OCI-LY7 (cell line): ENCODE measurements at regions not wholly inside any gene's neighbourhood (a gene's known extent, or its start where the extent isn't known, plus 50 kb on each side); places are given as distances from the start of the nearest gene placed in this dataset.

Source experiments
- BruUV-seq: library from RNA; stranded (reverse); fragments of 400-500 nt; replicated peaks from 2 replicates; lab custom pipeline; 2021; lab: Mats Ljungman, UMichigan
- CTCF ChIA-PET: fragments of 300-600 bp; sonication (Branson Sonifier 250); formaldehyde crosslinking; loops from one replicate; lab custom pipeline; 2022; ENCODE audit warnings: antibody characterized with exemption; ENCODE audit not compliant: unreplicated experiment; lab: Charles Lee
- POLR2A ChIA-PET: fragments of 300-600 bp; sonication (Branson Sonifier 250); formaldehyde crosslinking; loops from one replicate; lab custom pipeline; 2022; ENCODE audit warnings: antibody characterized with exemption; lab: Charles Lee
- DNase-seq: peaks from one replicate; pipeline ENCODE4 v3.0.0-alpha.2; 2015; ENCODE audit warnings: low spot score
- H2AFZ ChIP-seq: fragments of 200-600 bp; sonication (generic), shearing (Covaris generic); 2 replicates; pipeline ENCODE4 v1.6.1; 2014; ENCODE audit warnings: mild to moderate bottlenecking, antibody characterized with exemption, low read length, moderate library complexity
- H3K27ac ChIP-seq: fragments of 200-600 bp; sonication (generic); 2 replicates; pipeline ENCODE4 v1.5.1; 2014; ENCODE audit warnings: mixed run types, low read depth, mild to moderate bottlenecking, moderate library complexity, low read length, inconsistent platforms; ENCODE audit not compliant: poor library complexity, severe bottlenecking
- H3K36me3 ChIP-seq: fragments of 200-600 bp; sonication (generic); 2 replicates; pipeline ENCODE4 v1.6.1; 2014; ENCODE audit warnings: mild to moderate bottlenecking, antibody characterized with exemption, low read length, moderate library complexity, mixed read lengths; ENCODE audit not compliant: insufficient read depth
- H3K4me1 ChIP-seq: fragments of 200-600 bp; sonication (generic); 2 replicates; pipeline ENCODE4 v1.5.1; 2014; ENCODE audit warnings: mild to moderate bottlenecking, low read length; ENCODE audit not compliant: insufficient read depth, poor library complexity, severe bottlenecking
- H3K4me2 ChIP-seq: fragments of 200-600 bp; sonication (generic); 2 replicates; pipeline ENCODE4 v1.6.1; 2014; ENCODE audit warnings: mild to moderate bottlenecking, low read length
- H3K4me3 ChIP-seq: fragments of 200-600 bp; sonication (generic); 2 replicates; pipeline ENCODE4 v1.5.1; 2014; ENCODE audit warnings: mild to moderate bottlenecking, low read depth, low read length; ENCODE audit not compliant: poor library complexity, severe bottlenecking
- H3K79me2 ChIP-seq: fragments of 200-600 bp; sonication (generic); 2 replicates; pipeline ENCODE4 v1.6.1; 2016; ENCODE audit warnings: low read depth, mild to moderate bottlenecking, low read length, moderate library complexity, mixed read lengths; ENCODE audit not compliant: insufficient read depth
- H3K9me2 ChIP-seq: fragments of 200-600 bp; sonication (generic); 2 replicates; pipeline ENCODE4 v1.6.1; 2016; ENCODE audit warnings: mild to moderate bottlenecking, low read length, mixed read lengths; ENCODE audit not compliant: insufficient read depth
- H3K9me3 ChIP-seq: fragments of 200-600 bp; sonication (generic); 2 replicates; pipeline ENCODE4 v1.6.1; 2014; ENCODE audit warnings: mild to moderate bottlenecking, mixed run types, low read length, mixed read lengths
- H4K20me1 ChIP-seq: fragments of 200-600 bp; sonication (generic); 2 replicates; pipeline ENCODE4 v1.6.1; 2014; ENCODE audit warnings: mild to moderate bottlenecking, antibody characterized with exemption, low read length, moderate library complexity, mixed read lengths; ENCODE audit not compliant: insufficient read depth
- CTCF ChIP-seq: fragments of 200-600 bp; sonication (generic); conservative IDR thresholded peaks from 2 replicates; pipeline ENCODE4 v1.5.1; 2014; ENCODE audit warnings: mild to moderate bottlenecking, antibody characterized with exemption, low read length, moderate library complexity, mixed read lengths
- EZH2phosphoT487 ChIP-seq: fragments of 200-600 bp; sonication (generic); IDR thresholded peaks from 2 replicates; pipeline ENCODE4 v1.6.1; 2018; ENCODE audit warnings: low read depth, borderline replicate concordance, mild to moderate bottlenecking, mixed run types, antibody characterized with exemption, low read length, moderate library complexity, mixed read lengths
- intact Hi-C: fragments of 100-400 bp; cut with micrococcal nuclease; formaldehyde crosslinking; loops from one replicate; pipeline ENCODE4 v1.10.0; 2022; ENCODE audit not compliant: unreplicated experiment

- intact Hi-C loops, result no loop called here
- Histone ChIP-seq H3K79me2 (no peaks in the 10 kb centered on the region), H3K27ac (no peak overlapping the region), H3K36me3 (no peaks in the 10 kb centered on the region), H3K4me1 (no peaks in the 10 kb centered on the region), H3K4me3 (no peak overlapping the region), H3K9me3 (no peaks in the 10 kb centered on the region), H3K4me2 (no peak overlapping the region), H2AFZ (no peak overlapping the region), H3K9me2 (no peaks in the 10 kb centered on the region), H4K20me1 (no peaks in the 10 kb centered on the region)
- POLR2A ChIA-PET, result no interaction called here
- no TSS peak for BruUV-seq
- DNase-seq, result no peak
- CTCF ChIA-PET, result no interaction called here
- TF ChIP-seq EZH2phosphoT487, result no peak
- TF ChIP-seq CTCF, result no peak
These were observed 193.9 kb upstream of the EDNRA start for GRCh38 chr4:147286846-147287587.

GRCh38 chr4:147287588-147287890 is 193.4 kb upstream of the EDNRA start:
- no peaks in the 10 kb centered on the region for H3K4me1 ChIP-seq
- no peak overlapping the region for H3K4me3 ChIP-seq
- BruUV-seq, result no TSS peak
- ChIA-PET POLR2A (no interaction called here), CTCF (no interaction called here)
- H3K9me3 ChIP-seq, result no peaks in the 10 kb centered on the region
- intact Hi-C loops, result no loop called here
- H3K79me2 ChIP-seq, result no peaks in the 10 kb centered on the region
- H3K27ac ChIP-seq, result no peak overlapping the region
- no peak for DNase-seq
- no peaks in the 10 kb centered on the region for H3K9me2 ChIP-seq
- no peaks in the 10 kb centered on the region for H3K36me3 ChIP-seq
- no peaks in the 10 kb centered on the region for H4K20me1 ChIP-seq
- H3K4me2 ChIP-seq, result no peak overlapping the region
- no peak overlapping the region for H2AFZ ChIP-seq
- no peak for TF ChIP-seq EZH2phosphoT487
- no peak for TF ChIP-seq CTCF

- Histone ChIP-seq H3K9me2 (no peaks in the 10 kb centered on the region), H3K9me3 (no peaks in the 10 kb centered on the region), H2AFZ (no peak overlapping the region), H3K27ac (no peak overlapping the region), H3K4me1 (no peaks in the 10 kb centered on the region), H3K79me2 (no peaks in the 10 kb centered on the region), H3K4me3 (no peak overlapping the region), H4K20me1 (no peaks in the 10 kb centered on the region), H3K36me3 (no peaks in the 10 kb centered on the region), H3K4me2 (no peak overlapping the region)
- no TSS peak for BruUV-seq
- CTCF ChIA-PET, result no interaction called here
- intact Hi-C loops, result no loop called here
- TF ChIP-seq EZH2phosphoT487 (no peak), CTCF (no peak)
- POLR2A ChIA-PET, result no interaction called here
- DNase-seq, result no peak
These were observed 192.4 kb upstream of the EDNRA start for GRCh38 chr4:147288512-147288911.
